C4-2B (cell line): ENCODE measurements at regions not wholly inside any gene's neighbourhood (a gene's known extent, or its start where the extent isn't known, plus 50 kb on each side); places are given as distances from the start of the nearest gene placed in this dataset.

Source experiments
- ZFX ChIP-seq: fragments of 450-650 bp; IDR thresholded peaks from 2 replicates; pipeline ENCODE4 v1.6.1; 2017
- TF ChIP-seq, protein P1 (sequence below): fragments of 450-650 bp; conservative IDR thresholded peaks from 2 replicates; pipeline ENCODE4 v1.5.1; 2017; ENCODE audit warnings: mild to moderate bottlenecking

DNA sequence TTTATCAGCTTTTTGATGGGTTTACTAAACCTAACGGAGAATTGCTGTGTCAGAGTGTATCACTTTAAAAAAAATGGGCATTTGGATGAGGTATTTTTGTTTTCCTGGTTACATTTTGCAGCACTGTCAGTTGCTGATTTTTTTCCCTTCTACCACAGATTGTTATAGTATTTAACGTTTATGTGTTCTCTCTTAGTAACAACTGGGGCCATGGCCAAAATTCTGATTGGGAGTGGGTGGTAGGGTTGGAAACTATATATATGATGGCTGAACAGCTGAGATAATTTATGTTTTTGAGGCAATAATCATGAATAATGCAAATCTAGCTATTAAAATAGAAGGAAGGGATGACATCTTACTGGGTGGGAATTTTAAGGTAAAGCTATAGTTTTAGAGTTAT lies 229.4 kb upstream of the SUCLG2 start:
- TF ChIP-seq, protein P1, sequence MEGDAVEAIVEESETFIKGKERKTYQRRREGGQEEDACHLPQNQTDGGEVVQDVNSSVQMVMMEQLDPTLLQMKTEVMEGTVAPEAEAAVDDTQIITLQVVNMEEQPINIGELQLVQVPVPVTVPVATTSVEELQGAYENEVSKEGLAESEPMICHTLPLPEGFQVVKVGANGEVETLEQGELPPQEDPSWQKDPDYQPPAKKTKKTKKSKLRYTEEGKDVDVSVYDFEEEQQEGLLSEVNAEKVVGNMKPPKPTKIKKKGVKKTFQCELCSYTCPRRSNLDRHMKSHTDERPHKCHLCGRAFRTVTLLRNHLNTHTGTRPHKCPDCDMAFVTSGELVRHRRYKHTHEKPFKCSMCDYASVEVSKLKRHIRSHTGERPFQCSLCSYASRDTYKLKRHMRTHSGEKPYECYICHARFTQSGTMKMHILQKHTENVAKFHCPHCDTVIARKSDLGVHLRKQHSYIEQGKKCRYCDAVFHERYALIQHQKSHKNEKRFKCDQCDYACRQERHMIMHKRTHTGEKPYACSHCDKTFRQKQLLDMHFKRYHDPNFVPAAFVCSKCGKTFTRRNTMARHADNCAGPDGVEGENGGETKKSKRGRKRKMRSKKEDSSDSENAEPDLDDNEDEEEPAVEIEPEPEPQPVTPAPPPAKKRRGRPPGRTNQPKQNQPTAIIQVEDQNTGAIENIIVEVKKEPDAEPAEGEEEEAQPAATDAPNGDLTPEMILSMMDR: no peak
- TF ChIP-seq ZFX: no peak
